Right cardiac atrium (tissue), 5 donors: ENCODE measurements at regions not wholly inside any gene's neighbourhood (a gene's known extent, or its start where the extent isn't known, plus 50 kb on each side); places are given as distances from the start of the nearest gene placed in this dataset.

Experiments used
- ATAC-seq, 2 donors: fragments of 200-7000 bp; cut with Tn5 transposase; one replicate each; pipeline versions ENCODE4 v1.8.0 to v1.9.1; 2020; ENCODE audit warnings: moderate library complexity in 2 of 2, mild to moderate bottlenecking in 1 of 2
- DNase-seq, 3 donors: peaks; one replicate each; pipeline ENCODE4 v3.0.0-alpha.2; 2020
- H3K27ac ChIP-seq: one replicate; pipeline ENCODE4 v1.5.1; 2013; ENCODE audit warnings: mild to moderate bottlenecking, low read length, control low read depth, moderate library complexity
- H3K27me3 ChIP-seq: one replicate; pipeline ENCODE4 v1.6.1; 2013; ENCODE audit not compliant: control insufficient read depth, insufficient read depth
- H3K4me1 ChIP-seq: one replicate; pipeline ENCODE4 v1.6.1; 2013; ENCODE audit warnings: low read length; ENCODE audit not compliant: control insufficient read depth, insufficient read depth
- H3K4me3 ChIP-seq: one replicate; pipeline ENCODE4 v1.5.1; 2013; ENCODE audit warnings: low read length, control low read depth
- H3K9me3 ChIP-seq: one replicate; pipeline ENCODE4 v1.6.1; 2013; ENCODE audit warnings: low read length; ENCODE audit not compliant: control insufficient read depth
- WGBS: extraction: QIAGEN DNeasy Blood & Tissue Kit; methylation state at CpG from one replicate; pipeline ENCODE4 v1.1.7; 2013; 5-methylcytosine and 5-hydroxymethylcytosine counted together
- intact Hi-C, 4 donors: fragments of 100-400 bp; cut with DNase I; formaldehyde crosslinking; loops; one replicate each; pipeline versions ENCODE4 v1.11.0 to v1.14.0; 2022 to 2023
- donor health status: healthy with polysubstance abuse.
- donor health status: DM: no; HTN: yes; CAD: no.
- donor health status: DM: no; HTN: no; CAD: no.
- donor health status: DM: no; HTN: yes; CAD: no; lungs with severe emphysema.
- donor health status: DM: yes; HTN: yes; CAD: no.

GRCh38 chr2:187274146-187274545 lies 173.9 kb downstream of the CALCRL start:
- Histone ChIP-seq H3K27ac (no peak overlapping the region), H3K9me3 (no peaks in the 10 kb centered on the region), H3K4me3 (no peak overlapping the region), H3K4me1 (no peaks in the 10 kb centered on the region), H3K27me3 (no peaks in the 10 kb centered on the region)
- intact Hi-C loops = no loop called here
- no peak for DNase-seq
- ATAC-seq = no peak

GRCh38 chr2:187272255-187272654 lies 175.8 kb downstream of the CALCRL start:
- no peaks in the 10 kb centered on the region for H3K4me1 ChIP-seq
- H3K9me3 ChIP-seq = no peaks in the 10 kb centered on the region
- H3K4me3 ChIP-seq = no peak overlapping the region
- DNase-seq = no peak
- intact Hi-C loops = no loop called here
- H3K27me3 ChIP-seq = no peaks in the 10 kb centered on the region
- H3K27ac ChIP-seq = no peak overlapping the region
- ATAC-seq = no peak

DNA sequence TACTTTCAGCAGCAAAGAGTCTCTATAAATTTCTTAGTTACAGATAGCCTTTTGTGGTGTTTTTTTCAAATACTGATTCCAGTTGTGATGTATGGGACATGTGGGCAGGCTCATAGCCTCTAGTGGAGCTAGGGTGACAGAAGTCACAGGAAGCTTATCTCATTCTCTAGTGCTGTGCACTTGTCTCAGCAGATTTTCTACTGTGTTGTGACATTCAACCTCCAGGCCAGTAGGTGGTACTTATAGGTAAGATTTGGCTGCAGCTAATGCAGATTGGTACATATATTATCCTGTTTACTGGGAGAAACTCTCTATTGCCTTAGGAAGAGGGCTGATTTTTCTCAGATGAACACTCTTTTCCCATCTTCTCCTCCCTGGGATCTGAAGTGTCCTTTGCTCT lies 176.2 kb downstream of the CALCRL start:
- H3K27ac ChIP-seq = no peak overlapping the region
- ATAC-seq (no peak), DNase-seq (no peak)
- no peaks in the 10 kb centered on the region for H3K9me3 ChIP-seq
- H3K4me3 ChIP-seq = no peak overlapping the region
- H3K27me3 ChIP-seq = no peaks in the 10 kb centered on the region
- intact Hi-C loops = no loop called here
- no peaks in the 10 kb centered on the region for H3K4me1 ChIP-seq

DNA sequence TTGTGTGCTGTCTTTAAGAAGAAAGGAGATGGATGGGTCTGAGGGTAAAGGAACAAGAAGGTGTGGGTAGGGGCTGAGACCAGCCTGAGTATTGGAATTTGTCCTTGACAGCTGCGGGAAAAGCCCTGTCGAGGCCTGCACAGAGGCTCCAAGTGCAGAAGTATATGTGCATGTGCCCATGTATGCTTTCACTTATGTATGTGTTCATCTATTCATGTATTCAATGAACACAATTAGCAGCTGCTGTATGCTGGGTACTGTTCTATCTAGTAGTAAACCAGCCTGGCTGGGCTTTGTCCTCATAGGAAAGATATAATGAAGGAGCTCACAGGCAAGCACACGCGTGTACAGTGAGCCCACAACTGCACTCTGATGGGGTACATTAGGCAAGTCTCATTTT lies 181.4 kb downstream of the CALCRL start:
- DNase-seq (no peak), ATAC-seq (no peak)
- no peak overlapping the region for H3K27ac ChIP-seq
- no peaks in the 10 kb centered on the region for H3K27me3 ChIP-seq
- no peaks in the 10 kb centered on the region for H3K4me1 ChIP-seq
- intact Hi-C loops = no loop called here
- WGBS = 70% methylated on average over 4 of the region's 4 CpGs
- no peak overlapping the region for H3K4me3 ChIP-seq
- H3K9me3 ChIP-seq = no peaks in the 10 kb centered on the region

DNA sequence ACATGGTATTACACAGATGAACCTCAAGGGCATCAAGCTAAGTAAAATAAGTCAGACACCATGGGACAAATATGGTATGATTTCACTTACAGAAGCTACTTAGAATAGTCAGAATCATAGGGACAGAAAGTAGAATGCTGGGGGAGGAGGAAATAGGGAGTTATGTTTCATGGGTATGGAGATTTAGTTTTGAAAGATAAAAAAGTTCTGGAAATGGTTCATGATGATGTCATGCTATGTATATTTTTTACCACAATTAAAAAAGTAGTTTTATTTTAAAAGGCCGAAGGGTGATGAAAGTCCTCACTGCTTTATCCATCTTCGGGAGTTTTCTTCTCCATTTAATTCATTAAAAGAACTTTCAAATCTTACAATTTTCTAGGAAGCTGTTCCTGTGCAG lies 181.9 kb downstream of the CALCRL start:
- Histone ChIP-seq H3K27ac (no peak overlapping the region), H3K27me3 (no peaks in the 10 kb centered on the region), H3K9me3 (no peaks in the 10 kb centered on the region), H3K4me1 (no peaks in the 10 kb centered on the region), H3K4me3 (no peak overlapping the region)
- WGBS = 79% methylated on average over 2 of the region's 2 CpGs
- DNase-seq = no peak
- intact Hi-C loops = no loop called here
- ATAC-seq = no peak

DNA sequence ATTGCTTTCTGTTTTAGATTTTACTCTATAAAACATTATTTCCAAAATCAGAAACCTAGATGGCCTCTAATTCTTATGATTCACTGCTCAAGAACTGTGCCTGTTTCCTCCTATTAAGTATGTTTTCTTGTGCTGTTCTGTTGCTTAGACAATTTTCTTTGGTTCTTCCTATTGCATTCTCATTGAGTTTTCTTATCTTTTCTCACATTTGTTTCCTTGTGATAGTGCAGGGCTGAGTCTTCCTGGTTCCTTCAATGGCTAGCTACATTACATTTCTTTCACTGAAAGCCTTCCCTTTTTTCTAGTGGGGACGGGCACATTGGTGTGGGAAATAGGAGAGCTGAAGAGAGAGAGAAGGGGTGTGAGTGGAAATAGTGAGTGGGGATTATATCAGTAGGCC lies 183.4 kb downstream of the CALCRL start:
- H3K9me3 ChIP-seq = no peaks in the 10 kb centered on the region
- intact Hi-C loops = no loop called here
- DNase-seq = no peak
- no peaks in the 10 kb centered on the region for H3K27me3 ChIP-seq
- WGBS = 13% methylated on average over 1 of the region's 1 CpG
- H3K4me1 ChIP-seq = no peaks in the 10 kb centered on the region
- H3K27ac ChIP-seq = no peak overlapping the region
- ATAC-seq = peak; percentile 41 to 91
- H3K4me3 ChIP-seq = no peak overlapping the region

GRCh38 chr2:187263675-187264560 lies 184.1 kb downstream of the CALCRL start:
- DNase-seq (peak in 1 of 3 donors; percentile 2), ATAC-seq (peak in 1 of 2 donors; percentile 82)
- Histone ChIP-seq H3K4me1 (no peaks in the 10 kb centered on the region), H3K9me3 (no peaks in the 10 kb centered on the region), H3K4me3 (no peak overlapping the region), H3K27me3 (no peaks in the 10 kb centered on the region), H3K27ac (no peak overlapping the region)
- WGBS = 47% methylated on average over 9 of the region's 9 CpGs
- intact Hi-C loops = no loop called here

DNA sequence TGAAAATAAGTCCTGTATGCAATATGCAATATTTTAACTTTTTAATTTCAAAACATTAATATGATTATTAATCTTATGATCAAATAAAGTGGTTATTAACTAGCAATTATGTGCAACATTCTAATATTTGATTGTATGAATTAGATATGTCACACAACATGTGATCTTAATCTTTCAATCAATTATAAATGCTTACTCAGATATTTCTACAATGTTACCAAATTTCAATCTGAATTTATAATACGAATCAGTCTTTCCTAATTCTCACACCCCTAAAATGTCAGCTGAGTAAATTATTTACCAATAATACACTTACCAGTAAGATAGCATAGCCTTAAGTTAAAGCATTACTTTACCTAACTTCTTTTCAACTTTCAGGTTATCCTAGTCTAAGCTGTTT lies 186.3 kb downstream of the CALCRL start:
- Histone ChIP-seq H3K27ac (no peak overlapping the region), H3K27me3 (no peaks in the 10 kb centered on the region), H3K4me3 (no peak overlapping the region), H3K4me1 (no peaks in the 10 kb centered on the region), H3K9me3 (no peaks in the 10 kb centered on the region)
- DNase-seq = no peak
- 92% methylated on average over 1 of the region's 1 CpG for WGBS
- intact Hi-C loops = no loop called here
- no peak for ATAC-seq

DNA sequence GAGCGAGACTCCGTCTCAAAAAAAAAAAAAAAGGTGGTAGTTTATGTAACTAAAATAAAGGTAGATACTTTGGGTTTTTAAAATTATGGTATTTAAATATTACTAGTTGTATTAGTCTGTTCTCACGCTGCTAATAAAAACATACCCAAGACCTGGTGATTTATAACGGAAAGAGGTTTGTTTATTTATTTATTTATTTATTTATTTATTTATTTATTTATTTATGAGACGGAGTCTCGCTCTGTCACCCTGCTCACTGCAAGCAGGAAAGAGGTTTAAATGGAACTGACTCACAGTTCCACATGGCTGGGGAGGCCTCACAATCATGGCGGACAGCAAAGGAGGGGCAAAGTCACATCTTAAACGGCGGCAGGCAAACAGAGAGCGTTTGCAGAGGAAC lies 196.0 kb downstream of the CALCRL start:
- Histone ChIP-seq H3K9me3 (no peaks in the 10 kb centered on the region), H3K4me3 (no peak overlapping the region), H3K27me3 (no peaks in the 10 kb centered on the region), H3K4me1 (no peaks in the 10 kb centered on the region), H3K27ac (no peak overlapping the region)
- WGBS = 97% methylated on average over 10 of the region's 10 CpGs
- DNase-seq (peak in 1 of 3 donors; percentile 1), ATAC-seq (no peak)
- intact Hi-C loops = no loop called here

GRCh38 chr2:187250137-187250536 lies 197.9 kb downstream of the CALCRL start:
- Histone ChIP-seq H3K9me3 (no peaks in the 10 kb centered on the region), H3K4me1 (no peaks in the 10 kb centered on the region), H3K4me3 (no peak overlapping the region), H3K27ac (no peak overlapping the region), H3K27me3 (no peaks in the 10 kb centered on the region)
- DNase-seq (no peak), ATAC-seq (no peak)
- intact Hi-C loops = no loop called here

- H3K27me3 ChIP-seq = no peaks in the 10 kb centered on the region
- H3K27ac ChIP-seq = no peak overlapping the region
- DNase-seq = no peak
- no peak overlapping the region for H3K4me3 ChIP-seq
- intact Hi-C loops = no loop called here
- ATAC-seq = no peak
- 95% methylated on average over 2 of the region's 2 CpGs for WGBS
- no peaks in the 10 kb centered on the region for H3K9me3 ChIP-seq
- no peaks in the 10 kb centered on the region for H3K4me1 ChIP-seq
Measured at GRCh38 chr2:187233811-187234210, 214.2 kb downstream of the CALCRL start.

DNA sequence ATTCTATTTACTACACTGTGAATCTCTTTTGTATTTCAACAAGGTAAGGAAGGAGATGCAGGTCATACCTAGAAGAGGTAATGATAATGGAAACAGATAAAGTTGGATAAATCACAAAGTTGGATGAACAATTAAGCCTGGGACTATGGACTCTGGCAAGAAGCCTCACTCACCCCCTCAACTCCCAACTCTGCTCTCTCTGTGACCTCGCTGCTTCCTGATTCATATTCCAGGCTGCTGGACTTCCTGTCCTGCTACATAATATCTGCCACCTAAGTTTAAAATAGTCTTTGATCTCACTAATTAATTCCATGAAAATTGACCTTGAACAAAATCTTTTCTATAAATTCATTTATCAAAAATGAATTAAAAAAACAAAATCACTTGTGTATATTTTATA lies 215.3 kb downstream of the CALCRL start:
- ATAC-seq (no peak), DNase-seq (no peak)
- no peaks in the 10 kb centered on the region for H3K4me1 ChIP-seq
- H3K27me3 ChIP-seq = no peaks in the 10 kb centered on the region
- intact Hi-C loops = no loop called here
- H3K4me3 ChIP-seq = no peak overlapping the region
- WGBS = 70% methylated on average over 1 of the region's 1 CpG
- no peaks in the 10 kb centered on the region for H3K9me3 ChIP-seq
- no peak overlapping the region for H3K27ac ChIP-seq
